GM19035 (cell line): ENCODE measurements at regions not wholly inside any gene's neighbourhood (a gene's known extent, or its start where the extent isn't known, plus 50 kb on each side); places are given as distances from the start of the nearest gene placed in this dataset.

Experiments
- ATAC-seq: cut with Tn5 transposase; IDR thresholded peaks from one replicate; pipeline ENCODE4 v1.9.1; 2021; ENCODE audit not compliant: unreplicated experiment

- ATAC-seq: no peak
These were observed 113.6 kb upstream of the PCDH9 start for GRCh38 chr13:67343777-67344176.

GRCh38 chr13:67341406-67341805, 111.3 kb upstream of the PCDH9 start:
- no peak for ATAC-seq

- no peak for ATAC-seq
These were observed 100.0 kb upstream of the PCDH9 start for GRCh38 chr13:67330149-67330548.

GRCh38 chr13:67328895-67329294, 98.8 kb upstream of the PCDH9 start:
- no peak for ATAC-seq

- no peak for ATAC-seq
These were observed 88.7 kb upstream of the PCDH9 start for GRCh38 chr13:67318860-67319259.

GRCh38 chr13:67318398-67318797, 88.3 kb upstream of the PCDH9 start:
- no peak for ATAC-seq

GRCh38 chr13:67314405-67314804, 84.3 kb upstream of the PCDH9 start:
- no peak for ATAC-seq

GRCh38 chr13:67308004-67308772, 78.1 kb upstream of the PCDH9 start:
- no peak for ATAC-seq

- ATAC-seq: no peak
These were observed 76.6 kb upstream of the PCDH9 start for GRCh38 chr13:67306742-67307141.

- no peak for ATAC-seq
These were observed 73.7 kb upstream of the PCDH9 start for GRCh38 chr13:67303661-67304333.

- ATAC-seq: no peak
These were observed 69.6 kb upstream of the PCDH9 start for GRCh38 chr13:67299751-67300150.

- no peak for ATAC-seq
These were observed 69.0 kb upstream of the PCDH9 start for GRCh38 chr13:67299072-67299635.

- ATAC-seq: no peak
These were observed 68.2 kb upstream of the PCDH9 start for GRCh38 chr13:67298297-67298696.

- ATAC-seq: no peak
These were observed 66.4 kb upstream of the PCDH9 start for GRCh38 chr13:67296511-67296910.

GRCh38 chr13:67292886-67293285, 62.8 kb upstream of the PCDH9 start:
- ATAC-seq: no peak

GRCh38 chr13:67285611-67286010, 55.5 kb upstream of the PCDH9 start:
- no peak for ATAC-seq

- no peak for ATAC-seq
These were observed 53.5 kb upstream of the PCDH9 start for GRCh38 chr13:67283637-67284036.

GRCh38 chr13:67281466-67281865, 51.3 kb upstream of the PCDH9 start:
- ATAC-seq: no peak
